Left ventricle myocardium inferior (tissue), 1 donor: ENCODE measurements at regions not wholly inside any gene's neighbourhood (a gene's known extent, or its start where the extent isn't known, plus 50 kb on each side); places are given as distances from the start of the nearest gene placed in this dataset.

Experiments
- DNase-seq: peaks from one replicate; pipeline ENCODE4 v3.0.0-alpha.2; 2020
- H3K27ac ChIP-seq: fragments of 200-600 bp; replicated peaks from 2 replicates; pipeline ENCODE4 v1.8.0; 2021
- H3K27me3 ChIP-seq: fragments of 200-600 bp; 2 replicates; pipeline ENCODE4 v1.8.0; 2021; ENCODE audit warnings: low read depth
- H3K36me3 ChIP-seq: fragments of 200-600 bp; 2 replicates; pipeline ENCODE4 v1.8.0; 2021
- H3K4me1 ChIP-seq: fragments of 200-600 bp; 2 replicates; pipeline ENCODE4 v1.8.0; 2021
- H3K4me3 ChIP-seq: fragments of 200-600 bp; 2 replicates; pipeline ENCODE4 v1.8.0; 2021; ENCODE audit warnings: mild to moderate bottlenecking, moderate library complexity
- H3K9me3 ChIP-seq: fragments of 200-600 bp; replicated peaks from 2 replicates; pipeline ENCODE4 v1.8.0; 2021
- intact Hi-C: fragments of 100-400 bp; cut with micrococcal nuclease; formaldehyde crosslinking; loops from one replicate; pipeline ENCODE4 v1.11.0; 2022
- TF ChIP-seq, protein P1 (sequence below): fragments of 200-600 bp; IDR thresholded peaks from 2 replicates; pipeline ENCODE4 v1.8.0; 2021; ENCODE audit warnings: antibody characterized with exemption, mild to moderate bottlenecking, borderline replicate concordance
- donor health status: DM: no; HTN: yes; CAD: no; lungs with severe emphysema.

GRCh38 chr1:171429137-171429536 is 56.2 kb upstream of the PRRC2C start:
- peaks cover 10% of the 10 kb centered on the region for H3K4me1 ChIP-seq
- H3K9me3 ChIP-seq: peaks cover 12% of the 10 kb centered on the region
- H3K27ac ChIP-seq: no peak overlapping the region
- no peaks in the 10 kb centered on the region for H3K27me3 ChIP-seq
- TF ChIP-seq, protein P1, sequence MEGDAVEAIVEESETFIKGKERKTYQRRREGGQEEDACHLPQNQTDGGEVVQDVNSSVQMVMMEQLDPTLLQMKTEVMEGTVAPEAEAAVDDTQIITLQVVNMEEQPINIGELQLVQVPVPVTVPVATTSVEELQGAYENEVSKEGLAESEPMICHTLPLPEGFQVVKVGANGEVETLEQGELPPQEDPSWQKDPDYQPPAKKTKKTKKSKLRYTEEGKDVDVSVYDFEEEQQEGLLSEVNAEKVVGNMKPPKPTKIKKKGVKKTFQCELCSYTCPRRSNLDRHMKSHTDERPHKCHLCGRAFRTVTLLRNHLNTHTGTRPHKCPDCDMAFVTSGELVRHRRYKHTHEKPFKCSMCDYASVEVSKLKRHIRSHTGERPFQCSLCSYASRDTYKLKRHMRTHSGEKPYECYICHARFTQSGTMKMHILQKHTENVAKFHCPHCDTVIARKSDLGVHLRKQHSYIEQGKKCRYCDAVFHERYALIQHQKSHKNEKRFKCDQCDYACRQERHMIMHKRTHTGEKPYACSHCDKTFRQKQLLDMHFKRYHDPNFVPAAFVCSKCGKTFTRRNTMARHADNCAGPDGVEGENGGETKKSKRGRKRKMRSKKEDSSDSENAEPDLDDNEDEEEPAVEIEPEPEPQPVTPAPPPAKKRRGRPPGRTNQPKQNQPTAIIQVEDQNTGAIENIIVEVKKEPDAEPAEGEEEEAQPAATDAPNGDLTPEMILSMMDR: no peak
- no peak for DNase-seq
- intact Hi-C loops: no loop called here
- no peaks in the 10 kb centered on the region for H3K36me3 ChIP-seq
- H3K4me3 ChIP-seq: no peak overlapping the region

DNA sequence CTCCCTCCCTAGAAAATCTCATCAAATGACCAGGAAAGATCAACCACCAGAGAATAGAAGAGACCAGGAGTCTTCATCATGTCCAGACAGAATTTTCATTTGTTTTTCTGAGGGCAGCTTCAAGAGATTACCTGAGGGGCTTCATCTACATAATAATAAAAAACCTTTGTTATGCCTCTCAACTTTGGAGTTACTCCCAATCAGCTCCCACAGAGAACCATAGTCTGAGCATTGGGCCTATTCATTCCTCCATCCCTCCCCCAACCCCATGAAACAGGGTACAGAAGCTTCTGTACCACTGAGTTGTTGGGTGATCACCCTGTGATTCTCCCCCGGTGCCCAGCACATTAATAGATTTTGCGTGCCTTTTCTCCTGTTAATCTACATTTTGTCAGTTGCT is 53.3 kb upstream of the PRRC2C start:
- H3K9me3 ChIP-seq: peaks cover 12% of the 10 kb centered on the region
- TF ChIP-seq, protein P1: no peak
- H3K27me3 ChIP-seq: no peaks in the 10 kb centered on the region
- H3K36me3 ChIP-seq: no peaks in the 10 kb centered on the region
- intact Hi-C loops: no loop called here
- H3K27ac ChIP-seq: no peak overlapping the region
- peaks cover 16% of the 10 kb centered on the region for H3K4me1 ChIP-seq
- DNase-seq: no peak
- H3K4me3 ChIP-seq: no peak overlapping the region

GRCh38 chr1:171432473-171432872 is 52.9 kb upstream of the PRRC2C start:
- intact Hi-C loops: no loop called here

DNA sequence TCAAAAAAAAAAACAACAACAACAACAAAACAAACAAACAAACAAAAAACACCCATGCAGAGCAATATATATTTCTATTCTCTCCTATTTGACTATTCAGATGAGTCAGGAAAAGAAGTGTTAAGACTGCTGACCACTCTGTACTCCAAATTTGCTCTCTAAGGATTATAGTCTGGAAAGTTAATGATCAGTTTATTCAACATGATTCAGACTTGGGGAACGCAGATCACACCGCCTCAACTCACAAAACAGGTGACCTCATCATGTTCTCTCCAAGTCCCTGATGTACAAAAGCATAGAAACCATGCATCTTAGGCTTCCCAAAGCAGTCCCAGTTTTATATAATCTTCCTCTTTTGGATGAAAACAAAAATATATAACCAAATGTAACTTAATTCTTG is 51.9 kb upstream of the PRRC2C start:
- TF ChIP-seq, protein P1: no peak
- DNase-seq: no peak
- H3K4me1 ChIP-seq: peaks cover 7% of the 10 kb centered on the region
- intact Hi-C loops: no loop called here
- H3K9me3 ChIP-seq: peaks cover 12% of the 10 kb centered on the region
- no peak overlapping the region for H3K4me3 ChIP-seq
- no peaks in the 10 kb centered on the region for H3K27me3 ChIP-seq
- no peak overlapping the region for H3K27ac ChIP-seq
- no peaks in the 10 kb centered on the region for H3K36me3 ChIP-seq

More at GRCh38 chr1:171432473-171432872, 52.9 kb upstream of the PRRC2C start:
- H3K27ac ChIP-seq: no peak overlapping the region
- H3K4me3 ChIP-seq: no peak overlapping the region
- peaks cover 12% of the 10 kb centered on the region for H3K9me3 ChIP-seq
- DNase-seq: no peak
- H3K27me3 ChIP-seq: no peaks in the 10 kb centered on the region
- TF ChIP-seq, protein P1: no peak
- peaks cover 15% of the 10 kb centered on the region for H3K4me1 ChIP-seq
- H3K36me3 ChIP-seq: no peaks in the 10 kb centered on the region

DNA sequence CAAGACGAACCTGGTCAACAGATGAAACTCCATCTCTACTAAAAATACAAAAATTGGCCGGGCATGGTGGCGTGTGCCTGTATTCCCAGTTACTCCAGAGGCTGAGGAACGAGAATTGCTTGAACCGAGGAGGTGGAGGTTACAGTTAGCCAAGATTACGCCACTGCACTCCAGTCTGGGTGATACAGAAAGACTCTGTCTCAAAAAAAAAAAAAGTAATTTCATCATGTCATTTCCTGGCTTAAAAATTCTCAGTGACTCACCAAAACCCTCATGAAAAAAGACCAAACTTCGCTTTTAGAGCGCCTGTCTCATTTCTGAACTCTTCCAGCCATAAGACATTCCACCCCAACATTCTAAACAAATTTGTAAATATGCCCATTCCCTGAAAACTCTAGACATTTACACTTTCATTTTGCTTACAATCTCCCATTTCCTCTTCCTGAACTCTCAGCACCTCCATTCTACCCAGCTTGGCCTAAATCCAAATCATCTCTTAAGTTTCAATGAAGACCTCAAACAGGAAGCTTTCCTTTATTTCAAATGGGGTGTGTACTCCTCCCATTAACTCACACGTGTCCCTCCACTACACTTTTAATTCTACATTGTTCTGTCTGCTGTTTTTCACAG is 50.5 kb upstream of the PRRC2C start:
- intact Hi-C loops: no loop called here
- Histone ChIP-seq H3K4me3 (peak overlapping the region; percentile 16), H3K27me3 (no peaks in the 10 kb centered on the region), H3K4me1 (peaks cover 6% of the 10 kb centered on the region), H3K27ac (peak overlapping the region; percentile 69), H3K36me3 (no peaks in the 10 kb centered on the region), H3K9me3 (peaks cover 2% of the 10 kb centered on the region)
- no peak for DNase-seq
- TF ChIP-seq, protein P1: no peak
